ENCODE measurements at regions not wholly inside any gene's neighbourhood (a gene's known extent, or its start where the extent isn't known, plus 50 kb on each side); places are given as distances from the start of the nearest gene placed in this dataset.

DNA sequence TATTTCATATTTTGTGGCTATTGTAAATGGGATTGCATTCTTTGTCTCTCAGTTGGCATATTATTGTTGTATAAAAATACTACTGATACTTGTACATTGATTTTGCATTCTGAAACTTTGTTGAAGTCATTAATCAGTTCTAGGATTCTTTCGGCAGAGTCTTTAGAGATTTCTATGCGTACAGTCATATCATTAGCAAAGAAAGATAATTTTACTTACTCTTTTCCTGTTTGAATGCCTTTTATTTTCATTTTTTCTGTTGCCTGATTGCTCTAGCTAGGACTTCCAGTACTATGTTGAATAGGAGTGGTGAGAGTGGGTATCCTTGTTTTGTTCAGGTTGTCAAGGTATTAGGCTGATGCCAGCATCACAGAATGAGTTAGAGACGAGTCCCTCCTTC lies 722.0 kb upstream of the PCDH10 start (continued):
- TF ChIP-seq, protein P1, sequence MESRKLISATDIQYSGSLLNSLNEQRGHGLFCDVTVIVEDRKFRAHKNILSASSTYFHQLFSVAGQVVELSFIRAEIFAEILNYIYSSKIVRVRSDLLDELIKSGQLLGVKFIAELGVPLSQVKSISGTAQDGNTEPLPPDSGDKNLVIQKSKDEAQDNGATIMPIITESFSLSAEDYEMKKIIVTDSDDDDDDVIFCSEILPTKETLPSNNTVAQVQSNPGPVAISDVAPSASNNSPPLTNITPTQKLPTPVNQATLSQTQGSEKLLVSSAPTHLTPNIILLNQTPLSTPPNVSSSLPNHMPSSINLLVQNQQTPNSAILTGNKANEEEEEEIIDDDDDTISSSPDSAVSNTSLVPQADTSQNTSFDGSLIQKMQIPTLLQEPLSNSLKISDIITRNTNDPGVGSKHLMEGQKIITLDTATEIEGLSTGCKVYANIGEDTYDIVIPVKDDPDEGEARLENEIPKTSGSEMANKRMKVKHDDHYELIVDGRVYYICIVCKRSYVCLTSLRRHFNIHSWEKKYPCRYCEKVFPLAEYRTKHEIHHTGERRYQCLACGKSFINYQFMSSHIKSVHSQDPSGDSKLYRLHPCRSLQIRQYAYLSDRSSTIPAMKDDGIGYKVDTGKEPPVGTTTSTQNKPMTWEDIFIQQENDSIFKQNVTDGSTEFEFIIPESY (IDR thresholded peaks at IDR 0.05; ENCODE audit: extremely low read depth, insufficient replicate concordance, low read length), result no peak
- TF ChIP-seq EZH2 (IDR thresholded peaks at IDR 0.05) (no peak), POLR2AphosphoS5 (IDR thresholded peaks at IDR 0.05; ENCODE audit: low read depth, low read length) (no peak)
- TF ChIP-seq, protein P2, sequence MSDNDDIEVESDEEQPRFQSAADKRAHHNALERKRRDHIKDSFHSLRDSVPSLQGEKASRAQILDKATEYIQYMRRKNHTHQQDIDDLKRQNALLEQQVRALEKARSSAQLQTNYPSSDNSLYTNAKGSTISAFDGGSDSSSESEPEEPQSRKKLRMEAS (IDR thresholded peaks at IDR 0.05), result no peak

DNA sequence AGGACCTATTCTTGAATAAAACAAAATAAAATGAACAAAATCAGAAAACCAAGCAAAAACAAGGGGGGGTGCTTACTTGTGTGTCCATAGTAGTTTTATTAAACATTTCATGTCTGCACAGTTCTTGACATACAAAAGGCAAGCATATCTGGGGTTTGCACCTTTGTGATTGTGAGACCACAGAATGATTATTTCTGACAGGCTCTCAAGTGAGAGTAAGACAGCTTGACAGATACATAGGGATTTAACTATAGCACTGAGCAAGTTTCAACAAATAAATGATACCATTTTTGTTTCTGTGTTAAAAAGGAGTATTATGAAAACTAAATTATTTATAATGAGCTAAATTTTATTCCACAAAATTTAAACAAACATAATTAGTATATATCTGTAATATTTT lies 712.0 kb upstream of the PCDH10 start:
- ATAC-seq (no peak), DNase-seq (ENCODE audit: low read depth, low spot score) (no peak)
- POLR2A ChIA-PET, result no interaction called here
- Histone ChIP-seq H3K4me3 (replicated peaks in 1 of 2; ENCODE audit: low read depth in 1 of 2, low read length in 2 of 2) (no peak overlapping the region), H3K27me3 (ENCODE audit: insufficient read depth, low read length) (no peaks in the 10 kb centered on the region), H3K4me1 (ENCODE audit: control insufficient read depth in 1 of 2, insufficient read depth in 2 of 2, low read length in 2 of 2) (no peaks in the 10 kb centered on the region), H2AFZ (ENCODE audit: low read depth, low read length, poor library complexity, severe bottlenecking) (no peak overlapping the region), H3K9me2 (ENCODE audit: insufficient read depth) (no peaks in the 10 kb centered on the region), H3K9me3 (ENCODE audit: control insufficient read depth in 1 of 2, insufficient read depth in 1 of 2, low read depth in 1 of 2, low read length in 2 of 2) (no peaks in the 10 kb centered on the region), H3K9ac (ENCODE audit: low read length) (no peak overlapping the region), H3K27ac (ENCODE audit: low read depth, low read length) (no peak overlapping the region), H3K4me2 (ENCODE audit: low read length) (no peak overlapping the region), H3K36me3 (ENCODE audit: control insufficient read depth in 1 of 2, insufficient read depth in 2 of 2, low read length in 2 of 2) (no peaks in the 10 kb centered on the region), H4K20me1 (ENCODE audit: insufficient read depth) (no peaks in the 10 kb centered on the region), H3K79me2 (ENCODE audit: insufficient read depth, low read length) (no peaks in the 10 kb centered on the region)
- RAD21 ChIA-PET (ENCODE audit: low non-redundant PET in 1 of 2, low total read pairs in 2 of 2, uncharacterized antibody in 2 of 2, unreplicated experiment in 2 of 2), result no interaction called here
- BruUV-seq (replicated peaks), result no TSS peak
- intact Hi-C loops (cut with micrococcal nuclease), result no loop called here
- CTCF ChIA-PET, result no interaction called here
- TF ChIP-seq RAD21 (IDR thresholded peaks at IDR 0.05; ENCODE audit: low read depth), result no peak
- no peak for TF ChIP-seq SRF (IDR thresholded peaks at IDR 0.05; ENCODE audit: low read depth)
- TF ChIP-seq JUND (IDR thresholded peaks at IDR 0.05), result no peak
- TF ChIP-seq ZFX (IDR thresholded peaks at IDR 0.05), result no peak
- TF ChIP-seq ZNF274 (IDR thresholded peaks at IDR 0.05; ENCODE audit: low read depth, low read length), result no peak
- TF ChIP-seq, protein P3, sequence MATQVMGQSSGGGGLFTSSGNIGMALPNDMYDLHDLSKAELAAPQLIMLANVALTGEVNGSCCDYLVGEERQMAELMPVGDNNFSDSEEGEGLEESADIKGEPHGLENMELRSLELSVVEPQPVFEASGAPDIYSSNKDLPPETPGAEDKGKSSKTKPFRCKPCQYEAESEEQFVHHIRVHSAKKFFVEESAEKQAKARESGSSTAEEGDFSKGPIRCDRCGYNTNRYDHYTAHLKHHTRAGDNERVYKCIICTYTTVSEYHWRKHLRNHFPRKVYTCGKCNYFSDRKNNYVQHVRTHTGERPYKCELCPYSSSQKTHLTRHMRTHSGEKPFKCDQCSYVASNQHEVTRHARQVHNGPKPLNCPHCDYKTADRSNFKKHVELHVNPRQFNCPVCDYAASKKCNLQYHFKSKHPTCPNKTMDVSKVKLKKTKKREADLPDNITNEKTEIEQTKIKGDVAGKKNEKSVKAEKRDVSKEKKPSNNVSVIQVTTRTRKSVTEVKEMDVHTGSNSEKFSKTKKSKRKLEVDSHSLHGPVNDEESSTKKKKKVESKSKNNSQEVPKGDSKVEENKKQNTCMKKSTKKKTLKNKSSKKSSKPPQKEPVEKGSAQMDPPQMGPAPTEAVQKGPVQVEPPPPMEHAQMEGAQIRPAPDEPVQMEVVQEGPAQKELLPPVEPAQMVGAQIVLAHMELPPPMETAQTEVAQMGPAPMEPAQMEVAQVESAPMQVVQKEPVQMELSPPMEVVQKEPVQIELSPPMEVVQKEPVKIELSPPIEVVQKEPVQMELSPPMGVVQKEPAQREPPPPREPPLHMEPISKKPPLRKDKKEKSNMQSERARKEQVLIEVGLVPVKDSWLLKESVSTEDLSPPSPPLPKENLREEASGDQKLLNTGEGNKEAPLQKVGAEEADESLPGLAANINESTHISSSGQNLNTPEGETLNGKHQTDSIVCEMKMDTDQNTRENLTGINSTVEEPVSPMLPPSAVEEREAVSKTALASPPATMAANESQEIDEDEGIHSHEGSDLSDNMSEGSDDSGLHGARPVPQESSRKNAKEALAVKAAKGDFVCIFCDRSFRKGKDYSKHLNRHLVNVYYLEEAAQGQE (IDR thresholded peaks at IDR 0.05; ENCODE audit: low read depth), result no peak
- no peak for TF ChIP-seq EZH2phosphoT487 (IDR thresholded peaks at IDR 0.05; ENCODE audit: borderline replicate concordance)
- TF ChIP-seq POLR2AphosphoS5 (IDR thresholded peaks at IDR 0.05; ENCODE audit: low read depth, low read length), result no peak
- TF ChIP-seq CEBPB (IDR thresholded peaks at IDR 0.05; ENCODE audit: low read depth), result no peak
- TF ChIP-seq FOSL1 (IDR thresholded peaks at IDR 0.05; ENCODE audit: low read depth), result no peak
- TF ChIP-seq, protein P2 (IDR thresholded peaks at IDR 0.05), result no peak
- no peak for TF ChIP-seq ELF1 (IDR thresholded peaks at IDR 0.05; ENCODE audit: borderline replicate concordance, low read depth)
- no peak for TF ChIP-seq YY1 (IDR thresholded peaks at IDR 0.05; ENCODE audit: extremely low read depth, insufficient replicate concordance, low read depth, low read length)
- no peak for TF ChIP-seq EZH2 (IDR thresholded peaks at IDR 0.05)
- no peak for TF ChIP-seq POLR2A (IDR thresholded peaks at IDR 0.05; ENCODE audit: borderline replicate concordance, extremely low read depth, insufficient read depth, insufficient read length)
- TF ChIP-seq, protein P1 (IDR thresholded peaks at IDR 0.05; ENCODE audit: extremely low read depth, insufficient replicate concordance, low read length), result no peak
